NCI-H1694 (cell line): ENCODE measurements at regions not wholly inside any gene's neighbourhood (a gene's known extent, or its start where the extent isn't known, plus 50 kb on each side); places are given as distances from the start of the nearest gene placed in this dataset.
"Not testable (repeated sequence)": the region's sequence is repeated elsewhere in the genome, so short reads cannot be mapped to it uniquely, and the experiment has no call there.

Source experiments
- DNase-seq: peaks from one replicate; lab custom pipeline; 2025; lab: John Stamatoyannopoulos, UW

DNA sequence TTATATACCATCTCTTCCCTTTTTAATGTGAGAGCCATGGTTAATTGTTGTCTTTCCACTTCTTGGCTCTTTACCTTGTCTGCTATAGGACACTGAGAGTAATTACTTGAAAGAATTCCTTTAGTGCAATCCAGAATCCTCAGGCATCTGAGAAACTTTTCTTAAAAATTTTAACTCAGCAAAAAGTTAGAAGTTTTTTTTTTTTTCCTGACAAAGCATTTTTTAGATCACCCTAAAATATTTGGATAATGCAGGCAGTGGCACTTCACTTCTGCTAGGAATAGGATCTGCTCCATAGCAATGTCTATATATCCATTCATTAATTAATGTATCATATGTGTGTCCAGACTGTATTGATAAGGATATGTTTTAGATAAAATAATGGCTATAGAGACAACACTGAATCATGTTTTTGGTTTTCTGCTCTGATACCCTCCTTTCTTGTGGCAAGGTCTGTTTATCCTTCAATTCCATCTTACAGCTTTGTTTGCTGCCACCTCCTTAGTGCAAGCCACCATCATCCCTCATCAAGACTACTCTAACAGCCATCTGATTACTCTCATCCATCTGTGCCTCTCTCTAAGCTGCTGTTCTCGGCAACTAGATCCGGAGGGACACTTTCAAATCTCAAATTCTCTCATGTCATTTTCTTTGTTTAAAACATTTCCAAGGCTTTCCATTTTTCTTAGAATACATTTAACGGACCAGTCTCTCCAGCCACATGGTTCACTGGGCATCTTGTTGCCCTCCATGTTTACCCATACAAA is 563.5 kb downstream of the EDEM1 start:
- no peak for DNase-seq

DNA sequence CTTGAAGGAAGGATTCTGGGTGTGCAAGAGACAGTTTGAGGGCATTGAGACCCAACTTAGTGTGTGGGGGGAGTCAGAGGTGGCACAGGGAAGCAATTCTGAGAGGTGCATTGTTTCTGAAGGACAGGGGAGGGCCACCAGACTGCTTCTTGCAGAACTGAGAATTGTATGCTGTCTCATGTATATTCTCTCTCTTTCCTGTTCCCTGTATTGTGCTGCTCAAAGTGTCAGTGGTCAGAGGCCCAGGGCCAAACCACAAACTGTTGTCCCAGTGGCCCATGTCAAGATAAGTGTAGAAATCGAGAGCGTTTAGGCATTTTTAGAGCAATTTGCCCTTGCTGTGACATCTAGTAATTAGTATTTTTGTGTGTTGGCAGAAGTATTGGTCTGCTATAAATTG is 567.1 kb downstream of the EDEM1 start:
- no peak for DNase-seq

DNA sequence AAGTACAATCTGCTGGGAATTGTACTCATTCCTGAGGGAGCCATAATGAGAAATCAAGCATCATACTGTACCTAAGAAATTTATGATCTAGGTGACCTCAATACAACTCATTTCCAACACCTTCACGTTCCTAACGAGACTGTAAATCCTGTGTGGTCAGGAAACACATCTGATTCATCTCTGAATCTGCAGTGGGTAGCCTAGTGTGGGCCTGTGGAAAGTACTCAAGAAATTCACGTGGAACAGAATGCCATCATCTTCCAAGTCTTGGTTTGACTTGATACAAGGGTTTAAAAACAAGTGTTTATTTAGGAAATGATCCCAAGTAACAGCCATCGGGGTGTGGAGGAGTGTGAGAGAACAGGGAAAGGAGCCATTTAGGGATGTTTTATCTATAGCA is 568.9 kb downstream of the EDEM1 start:
- no peak for DNase-seq

DNA sequence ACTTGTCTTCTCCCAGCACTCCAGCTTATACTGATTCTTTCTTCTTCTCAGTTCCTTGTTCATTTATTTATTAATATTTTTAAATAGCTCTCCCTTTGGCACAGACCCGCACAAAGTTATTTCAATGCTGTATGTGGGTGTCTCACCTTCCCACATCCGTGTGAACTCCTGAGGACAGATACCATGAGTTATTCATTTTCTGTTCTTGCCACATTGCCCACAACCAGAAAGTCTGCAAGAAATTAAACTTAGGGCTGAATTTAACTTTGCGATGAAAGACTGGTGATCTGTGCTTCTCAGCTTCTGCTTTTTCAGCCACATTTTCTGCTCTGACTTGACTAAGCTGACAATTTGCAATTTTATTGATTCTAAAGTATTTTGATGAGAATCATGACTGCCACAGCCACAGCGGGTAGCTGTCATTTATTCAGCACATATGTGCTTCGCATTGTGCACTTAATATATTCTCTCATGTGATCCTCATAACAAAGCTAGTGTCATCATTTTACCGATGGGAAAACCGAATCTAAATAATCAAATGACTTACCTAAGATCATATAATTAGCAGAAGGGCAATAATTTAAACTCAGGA is 569.8 kb downstream of the EDEM1 start:
- no peak for DNase-seq

DNA sequence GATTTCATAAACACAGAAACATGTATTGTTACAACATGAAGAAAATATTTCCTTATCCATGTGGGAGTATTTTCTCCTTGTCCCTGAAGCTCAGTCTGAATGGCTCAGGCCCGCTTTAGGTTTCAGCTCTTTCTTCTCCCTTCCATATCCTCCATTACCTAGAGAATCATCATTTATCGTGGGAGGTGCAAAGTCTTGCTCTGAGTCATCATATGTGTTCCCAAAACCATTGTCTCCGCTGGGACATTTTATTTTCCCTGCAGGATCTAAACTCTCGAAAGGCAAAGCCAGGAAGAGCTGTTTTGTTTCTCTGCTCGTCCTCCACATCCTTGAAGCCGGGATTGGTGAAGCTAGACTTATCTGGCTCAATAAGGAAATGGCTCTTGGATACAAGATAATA is 571.2 kb downstream of the EDEM1 start:
- no peak for DNase-seq

DNA sequence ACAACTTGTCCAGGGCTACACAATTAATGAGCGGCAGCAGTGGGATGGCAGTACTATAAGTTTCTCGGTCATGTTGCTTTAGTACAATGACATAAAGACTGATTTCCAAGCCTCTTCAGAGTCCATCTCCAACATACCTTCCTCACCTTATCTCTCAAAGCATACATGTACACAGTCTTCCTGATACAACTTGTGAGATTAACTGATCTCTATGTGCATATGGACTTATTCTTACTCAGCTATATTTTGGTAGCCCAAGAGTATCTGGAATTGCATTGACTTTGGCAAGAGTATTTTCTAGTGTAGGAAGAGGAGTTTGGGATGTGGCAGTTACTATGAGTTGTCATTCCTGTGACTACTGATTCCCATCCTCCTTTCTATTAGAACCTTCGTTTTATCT is 575.0 kb downstream of the EDEM1 start:
- no peak for DNase-seq

DNA sequence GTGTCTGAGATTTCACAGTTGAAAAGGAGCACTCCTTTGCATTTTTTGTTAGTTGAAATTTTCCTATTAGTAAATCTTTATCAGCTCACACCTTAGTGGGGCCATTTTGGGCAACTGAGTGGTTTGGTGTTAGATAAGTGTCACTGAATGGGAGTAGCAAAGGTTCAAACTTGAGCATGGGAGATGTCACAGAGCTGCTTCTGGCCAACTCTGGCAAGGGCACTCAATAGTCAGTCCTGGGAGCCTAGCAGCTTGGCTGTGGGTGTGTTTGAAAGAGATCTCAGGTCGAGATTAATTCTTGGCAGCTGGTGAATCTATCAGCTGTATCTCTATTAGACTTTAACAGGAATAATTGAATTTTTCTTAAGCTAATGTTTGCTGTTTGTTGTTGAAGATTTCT is 579.3 kb downstream of the EDEM1 start:
- no peak for DNase-seq

DNA sequence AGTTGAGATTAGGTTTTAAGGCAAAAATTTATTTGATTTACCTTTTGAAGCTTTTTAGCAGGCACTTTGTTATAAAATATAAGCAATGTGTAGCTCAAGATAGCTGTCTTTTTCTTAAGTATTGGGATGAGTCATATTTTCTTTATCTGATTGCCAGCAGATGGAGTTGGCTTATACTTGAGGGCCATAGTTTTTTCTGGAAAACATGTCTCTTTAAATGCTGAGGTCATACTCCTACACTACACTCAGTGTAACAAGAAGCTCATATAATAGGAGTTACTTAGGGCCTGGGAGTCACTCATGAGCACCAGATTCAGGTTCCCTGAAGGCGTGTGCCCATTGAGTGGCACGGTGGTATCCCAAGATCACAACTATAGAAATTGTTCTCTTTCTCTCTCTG is 579.8 kb downstream of the EDEM1 start:
- no peak for DNase-seq

DNA sequence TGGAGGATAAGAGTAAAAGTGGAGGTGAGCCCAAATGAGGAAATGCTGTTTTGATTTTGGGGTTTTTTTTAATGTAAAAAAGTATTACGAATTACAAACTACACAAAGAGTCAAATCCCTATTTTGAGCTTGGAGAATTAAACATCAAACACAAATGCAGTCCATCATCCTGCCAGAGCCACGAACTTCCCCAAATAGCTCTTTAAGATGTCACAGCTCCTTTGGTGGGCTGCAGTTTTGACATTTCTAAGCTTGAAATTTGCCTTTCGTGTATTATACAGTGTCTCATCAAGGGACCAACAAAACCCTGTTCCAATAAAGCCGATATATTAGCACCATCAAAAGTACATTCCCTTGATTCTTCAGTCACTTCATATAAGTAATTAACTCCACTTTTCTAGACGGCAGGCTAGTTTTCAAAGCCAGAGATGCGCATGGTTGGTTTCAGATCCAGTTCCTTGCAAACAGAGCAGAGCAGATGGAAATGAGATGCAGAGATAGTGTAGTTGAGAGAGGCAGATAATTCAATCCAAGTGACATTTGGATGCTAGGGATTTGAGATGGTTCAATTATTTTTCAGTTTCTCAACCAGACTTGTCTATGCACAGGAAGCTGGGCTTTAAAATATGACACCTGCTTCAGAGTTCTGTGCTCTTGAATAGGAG is 580.9 kb downstream of the EDEM1 start:
- DNase-seq = no peak

DNA sequence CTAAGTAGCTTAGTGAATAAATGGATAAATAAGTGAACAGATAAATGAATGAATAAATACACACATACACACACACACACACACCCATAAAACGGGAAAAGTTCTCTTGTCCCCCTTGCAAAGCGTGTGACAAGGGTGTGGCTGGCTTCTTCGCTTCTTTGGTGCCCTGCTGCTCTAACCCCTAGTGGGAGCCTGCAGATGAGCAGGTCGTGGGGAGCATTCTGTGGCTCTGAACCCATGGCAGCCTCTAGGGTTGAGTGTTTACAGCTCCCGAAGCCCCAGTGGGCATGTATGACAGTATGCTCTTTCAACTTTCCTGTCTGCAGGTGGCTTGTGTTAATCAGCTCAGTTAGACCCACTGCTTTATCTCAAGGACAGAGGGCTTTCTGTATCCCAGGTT is 582.3 kb downstream of the EDEM1 start:
- DNase-seq = no peak

DNA sequence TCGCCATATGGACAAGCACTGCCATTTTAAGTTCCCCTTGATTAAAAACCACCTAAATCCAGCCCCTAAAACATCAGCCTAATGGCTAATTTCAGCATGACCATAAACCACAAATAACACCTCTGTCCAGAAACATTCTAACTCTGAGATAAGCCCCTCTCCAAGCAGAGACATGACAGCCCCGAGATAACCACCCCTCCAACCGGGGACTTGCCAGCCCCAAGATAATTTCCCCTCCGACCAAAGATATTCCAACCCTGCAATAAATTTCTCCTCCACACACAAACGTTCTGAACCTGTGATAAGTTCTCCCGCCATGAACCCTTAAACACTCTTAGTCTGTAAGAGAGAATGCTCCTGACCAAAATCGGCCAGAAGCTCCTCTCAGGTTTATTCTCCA is 586.8 kb downstream of the EDEM1 start:
- DNase-seq = no peak

DNA sequence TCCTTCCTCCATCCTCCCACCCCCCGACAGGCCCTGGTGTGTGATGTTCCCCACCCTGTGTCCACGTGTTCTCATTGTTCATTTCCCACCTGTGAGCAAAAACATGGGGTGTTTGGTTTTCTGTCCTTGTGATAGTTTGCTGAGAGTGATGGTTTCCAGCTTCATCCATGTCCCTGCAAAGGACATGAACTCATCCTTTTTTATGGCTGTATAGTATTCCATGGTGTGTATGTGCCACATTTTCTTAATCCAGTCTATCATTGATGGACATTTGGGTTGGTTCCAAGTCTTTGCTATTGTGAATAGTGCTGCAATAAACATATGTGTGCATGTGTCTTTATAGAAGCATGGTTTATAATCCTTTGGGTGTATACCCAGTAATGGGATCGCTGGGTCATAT is 587.6 kb downstream of the EDEM1 start:
- not testable (repeated sequence) for DNase-seq

DNA sequence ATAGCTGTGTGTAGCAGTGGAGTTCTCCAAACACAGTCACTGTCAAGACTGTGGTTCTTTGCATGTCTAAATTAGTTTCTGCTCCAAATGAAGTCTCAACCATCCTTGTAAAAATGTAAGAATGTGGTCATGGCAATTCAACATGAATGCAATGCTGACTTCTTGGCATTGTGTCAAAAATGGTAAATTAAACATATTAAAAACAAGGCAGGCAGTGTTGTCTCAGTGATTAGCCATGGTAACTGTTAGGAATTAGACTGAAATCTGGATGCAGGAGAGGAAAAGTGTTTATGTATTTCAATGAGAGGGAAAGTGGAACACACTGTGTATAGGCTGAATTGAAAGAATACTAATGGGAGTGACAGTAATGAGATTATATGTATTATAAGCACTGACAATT is 597.2 kb downstream of the EDEM1 start:
- DNase-seq = no peak

DNA sequence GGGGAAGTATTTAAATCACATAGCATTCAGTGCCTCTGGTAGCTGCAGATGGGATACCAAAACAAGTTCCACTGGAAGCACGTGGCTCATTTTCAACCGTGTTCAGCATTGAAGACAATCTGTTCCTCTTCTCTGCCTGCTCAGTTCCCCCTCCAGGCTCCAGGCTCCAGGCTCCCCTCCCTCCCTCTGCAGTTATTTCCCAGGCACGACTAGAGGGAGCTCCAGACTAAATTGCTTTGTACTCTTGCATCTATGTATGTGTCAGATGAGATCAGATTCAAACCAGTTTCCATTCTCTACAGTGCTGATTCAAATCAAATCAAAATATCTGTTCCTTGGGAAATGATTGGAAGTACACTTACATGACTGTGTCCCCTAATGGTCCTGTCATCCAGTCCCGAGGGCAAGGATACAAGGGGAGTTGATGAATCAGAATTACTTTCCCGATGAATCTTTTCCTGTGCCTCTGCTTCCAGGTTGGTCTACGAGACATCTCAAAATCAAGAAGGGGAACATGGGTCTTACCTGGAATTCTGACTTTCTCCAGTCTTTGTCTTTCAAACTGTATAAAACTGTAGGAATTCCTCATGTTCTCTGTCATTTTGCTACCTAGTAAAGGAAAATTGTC is 600.5 kb downstream of the EDEM1 start:
- DNase-seq = no peak

DNA sequence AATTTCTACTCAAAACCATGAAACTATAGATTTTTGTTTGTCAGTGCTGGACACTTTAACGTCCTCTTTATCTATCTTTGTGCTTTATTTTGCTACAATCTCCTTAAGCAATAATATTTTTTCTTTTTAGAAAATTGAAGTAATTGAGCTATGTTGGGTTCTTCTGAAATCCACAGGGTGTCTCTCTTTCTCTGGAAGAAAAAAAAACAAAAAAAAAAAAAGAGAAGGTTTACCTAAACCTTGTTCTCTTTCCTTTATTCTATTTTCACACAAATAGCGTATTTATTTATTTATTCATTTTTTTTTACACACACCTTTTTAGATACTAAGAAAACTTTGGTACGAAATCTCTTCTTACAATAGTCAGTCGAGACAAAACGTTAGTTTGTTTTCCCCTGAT is 601.0 kb downstream of the EDEM1 start:
- DNase-seq = no peak

DNA sequence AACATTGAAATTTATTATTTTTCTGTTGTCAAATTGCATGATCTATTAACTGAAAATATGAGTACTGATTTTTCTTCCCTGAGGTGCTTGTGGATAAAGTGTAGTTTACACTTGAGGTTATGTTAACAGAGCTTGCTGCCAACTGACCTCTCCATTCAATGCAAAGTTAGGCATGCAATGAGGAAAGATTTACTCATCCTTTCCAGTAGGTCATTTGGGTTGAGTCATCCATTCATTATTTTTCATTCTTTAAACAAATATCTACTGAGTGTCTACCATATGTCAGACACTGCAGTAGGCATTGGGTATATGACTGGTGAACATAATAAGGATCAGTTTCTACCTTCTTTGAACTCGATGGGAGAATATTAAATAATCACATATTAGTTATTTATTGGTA is 604.1 kb downstream of the EDEM1 start:
- DNase-seq = no peak

DNA sequence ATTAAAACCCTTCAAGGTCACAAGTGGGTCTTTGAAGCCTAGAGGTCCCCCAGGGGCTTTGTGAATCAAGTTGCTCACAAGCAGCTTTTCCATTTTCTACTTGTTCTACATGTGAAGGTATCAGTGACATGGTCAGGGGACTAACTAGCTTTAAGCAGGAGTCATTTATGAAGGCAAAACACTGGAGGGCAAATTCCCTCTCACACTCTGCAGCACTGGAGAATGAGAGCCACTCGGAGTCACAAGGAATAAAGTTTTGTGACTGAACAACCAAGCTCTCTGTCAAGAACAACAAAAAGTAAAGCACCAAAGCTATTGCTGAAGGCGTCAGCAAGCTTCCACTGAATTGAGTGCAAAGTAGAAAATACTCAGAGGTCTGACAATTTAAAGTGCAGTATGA is 609.0 kb downstream of the EDEM1 start:
- no peak for DNase-seq

DNA sequence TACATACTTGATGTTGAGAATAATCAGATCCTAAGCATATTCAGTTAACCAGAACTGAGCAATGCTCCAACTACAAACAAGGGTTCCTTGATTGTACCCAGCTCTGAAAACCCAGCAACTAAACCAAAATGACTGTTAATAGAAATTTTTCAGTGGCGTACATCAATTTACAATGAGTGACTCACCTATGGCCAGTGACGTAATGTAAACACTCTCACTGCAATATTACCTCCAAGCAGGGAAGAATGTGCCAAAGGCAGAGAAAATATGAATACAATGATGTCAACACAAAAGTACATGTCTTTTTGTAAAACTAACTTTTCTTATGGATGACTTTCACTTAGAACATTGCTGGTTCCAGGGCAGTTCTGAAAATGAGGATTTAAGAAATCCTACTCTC is 611.3 kb downstream of the EDEM1 start:
- no peak for DNase-seq

DNA sequence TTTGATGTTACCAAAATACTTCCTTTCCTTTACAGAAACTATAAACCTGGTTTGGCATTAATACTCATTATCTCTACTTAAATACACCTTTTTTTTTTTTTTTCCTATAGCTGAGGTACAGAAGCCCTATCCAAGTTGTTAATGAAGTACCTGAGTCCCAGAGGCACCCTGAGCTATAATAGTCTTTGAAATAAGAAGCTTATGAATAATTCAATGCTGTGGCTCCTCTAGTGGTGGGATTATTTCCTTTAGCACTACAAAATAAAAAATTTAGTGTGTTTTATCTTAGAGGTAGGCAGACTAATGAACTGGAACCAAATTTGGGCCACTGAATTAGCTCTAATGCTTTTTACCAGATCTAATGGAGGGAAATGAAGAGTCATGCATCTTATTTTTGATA is 611.9 kb downstream of the EDEM1 start:
- no peak for DNase-seq

DNA sequence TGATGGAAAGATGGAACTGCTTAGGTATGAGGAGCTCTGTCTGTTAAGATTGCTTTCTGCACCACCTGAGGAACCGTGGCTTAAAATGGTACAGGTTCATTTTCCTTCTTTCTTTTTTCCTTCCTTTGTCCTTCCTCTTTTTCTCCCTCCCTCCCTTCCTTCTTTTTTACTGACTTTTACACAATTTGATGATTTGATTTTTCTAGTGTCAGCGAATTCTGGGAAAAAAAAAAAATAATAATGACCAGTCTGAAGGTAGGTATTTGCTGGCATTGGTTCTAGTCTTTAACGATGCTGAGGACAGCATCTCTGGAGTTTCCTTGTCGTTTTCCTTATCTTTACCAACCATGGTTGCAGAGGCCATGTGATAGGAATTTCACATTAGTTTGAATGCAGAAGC is 613.5 kb downstream of the EDEM1 start:
- no peak for DNase-seq

DNA sequence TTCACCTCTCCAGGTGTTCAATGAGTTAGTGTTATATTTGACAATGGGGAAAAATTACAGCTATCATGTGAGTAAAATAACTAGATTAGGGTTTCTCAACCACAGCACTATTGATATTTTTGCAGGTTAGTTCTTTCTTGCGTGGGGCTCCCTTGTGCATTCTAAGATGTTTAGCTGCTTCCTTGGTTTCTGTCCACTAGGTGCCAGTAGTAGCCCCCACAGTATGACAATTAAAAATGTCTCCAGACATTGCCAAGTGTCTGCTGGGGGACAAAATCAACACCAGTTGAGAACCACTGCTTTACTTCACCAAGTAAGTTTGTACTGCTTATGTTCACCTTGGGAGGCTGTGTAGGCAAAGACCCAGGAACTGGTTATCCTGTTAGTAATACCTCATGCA is 618.7 kb downstream of the EDEM1 start:
- DNase-seq = no peak

DNA sequence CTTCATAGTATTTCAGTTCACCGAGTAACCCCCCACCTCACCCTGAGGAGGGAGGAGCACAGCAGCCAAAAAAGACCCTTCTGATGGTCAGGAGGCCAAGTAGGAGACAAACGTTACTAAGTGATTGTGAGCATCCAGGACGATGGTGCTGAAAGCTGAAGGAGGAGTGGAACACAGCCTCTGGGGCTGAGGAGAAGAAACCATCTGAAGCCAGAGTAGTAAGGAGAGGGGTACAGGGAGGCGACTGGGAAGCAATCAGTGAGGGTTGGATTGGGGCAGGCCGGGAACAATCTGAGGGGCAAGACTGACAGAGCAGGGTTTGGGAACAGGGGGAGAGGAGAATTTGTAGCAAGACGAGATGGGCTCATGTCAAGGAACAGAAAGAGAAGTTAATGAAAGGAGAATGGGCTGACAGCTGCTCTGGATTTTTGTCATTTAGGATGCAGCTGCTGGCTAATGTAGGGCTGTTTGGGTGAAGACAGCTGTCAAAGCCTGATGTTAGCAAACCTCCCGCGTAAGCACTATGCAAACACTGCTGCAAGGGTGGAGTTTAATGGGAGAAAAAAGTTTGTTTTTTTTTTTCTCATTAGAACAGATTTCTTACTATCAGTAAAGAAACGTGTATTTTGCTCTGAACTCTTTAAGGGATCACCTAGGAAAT is 622.2 kb downstream of the EDEM1 start:
- DNase-seq = no peak

DNA sequence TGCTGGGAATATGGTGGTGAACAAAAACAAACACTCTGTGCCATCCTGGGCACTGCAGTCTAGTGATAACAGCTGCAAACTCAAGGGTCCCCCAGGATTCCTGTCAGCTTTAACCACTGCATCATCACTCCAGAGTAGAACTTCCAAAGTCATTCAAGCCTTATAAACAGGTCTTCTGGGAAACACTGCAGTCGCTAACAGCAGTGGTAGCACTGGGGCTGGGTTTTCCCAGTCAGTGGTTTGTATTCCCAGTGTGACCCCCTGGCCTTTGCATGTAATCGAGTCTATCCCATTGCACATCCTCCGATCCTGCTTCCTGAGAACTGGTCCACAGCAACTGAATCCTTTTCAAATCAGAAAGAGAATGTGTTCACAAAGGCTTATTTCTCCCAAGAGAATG is 623.5 kb downstream of the EDEM1 start:
- no peak for DNase-seq
